Activated CD4-positive, alpha-beta T cell treated with anti-CD3 and anti-CD28 coated beads for 1 hour (primary cell): ENCODE measurements at regions not wholly inside any gene's neighbourhood (a gene's known extent, or its start where the extent isn't known, plus 50 kb on each side); places are given as distances from the start of the nearest gene placed in this dataset.
A peak's percentile ranks its signal among the peaks of the same experiment; 100 is the strongest.

ENCODE experiments used
- DNase-seq: peaks from one replicate; pipeline ENCODE4 v3.0.0-alpha.2; 2020

- DNase-seq = no peak
Observed at GRCh38 chr21:43271452-43272020, 102.7 kb downstream of the CRYAA start.

GRCh38 chr21:43270800-43271301 is 102.0 kb downstream of the CRYAA start:
- DNase-seq = no peak

- no peak for DNase-seq
Observed at GRCh38 chr21:43269957-43270705, 101.3 kb downstream of the CRYAA start.

- peak; percentile 25 for DNase-seq
Observed at GRCh38 chr21:43269440-43269839, 100.6 kb downstream of the CRYAA start.

GRCh38 chr21:43268804-43269186 is 100.0 kb downstream of the CRYAA start:
- DNase-seq = no peak

- DNase-seq = no peak
Observed at GRCh38 chr21:43268086-43268803, 99.4 kb downstream of the CRYAA start.

GRCh38 chr21:43267391-43268085 is 98.7 kb downstream of the CRYAA start:
- no peak for DNase-seq

GRCh38 chr21:43266534-43266933 is 97.7 kb downstream of the CRYAA start:
- DNase-seq = no peak

GRCh38 chr21:43262427-43262826 is 93.6 kb downstream of the CRYAA start:
- no peak for DNase-seq
